GM12873 (cell line): ENCODE measurements at regions not wholly inside any gene's neighbourhood (a gene's known extent, or its start where the extent isn't known, plus 50 kb on each side); places are given as distances from the start of the nearest gene placed in this dataset.

Experiments used
- TF ChIP-seq, protein P1 (sequence below): IDR thresholded peaks from 2 replicates; pipeline ENCODE4 v1.5.1; 2012; ENCODE audit warnings: low read depth, mild to moderate bottlenecking, moderate library complexity, low read length, control low read depth; ENCODE audit not compliant: insufficient read depth; ENCODE audit errors: missing control alignments

- TF ChIP-seq, protein P1, sequence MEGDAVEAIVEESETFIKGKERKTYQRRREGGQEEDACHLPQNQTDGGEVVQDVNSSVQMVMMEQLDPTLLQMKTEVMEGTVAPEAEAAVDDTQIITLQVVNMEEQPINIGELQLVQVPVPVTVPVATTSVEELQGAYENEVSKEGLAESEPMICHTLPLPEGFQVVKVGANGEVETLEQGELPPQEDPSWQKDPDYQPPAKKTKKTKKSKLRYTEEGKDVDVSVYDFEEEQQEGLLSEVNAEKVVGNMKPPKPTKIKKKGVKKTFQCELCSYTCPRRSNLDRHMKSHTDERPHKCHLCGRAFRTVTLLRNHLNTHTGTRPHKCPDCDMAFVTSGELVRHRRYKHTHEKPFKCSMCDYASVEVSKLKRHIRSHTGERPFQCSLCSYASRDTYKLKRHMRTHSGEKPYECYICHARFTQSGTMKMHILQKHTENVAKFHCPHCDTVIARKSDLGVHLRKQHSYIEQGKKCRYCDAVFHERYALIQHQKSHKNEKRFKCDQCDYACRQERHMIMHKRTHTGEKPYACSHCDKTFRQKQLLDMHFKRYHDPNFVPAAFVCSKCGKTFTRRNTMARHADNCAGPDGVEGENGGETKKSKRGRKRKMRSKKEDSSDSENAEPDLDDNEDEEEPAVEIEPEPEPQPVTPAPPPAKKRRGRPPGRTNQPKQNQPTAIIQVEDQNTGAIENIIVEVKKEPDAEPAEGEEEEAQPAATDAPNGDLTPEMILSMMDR: no peak
These were observed 339.1 kb upstream of the API5 start for GRCh38 chr11:42972741-42973140.

DNA sequence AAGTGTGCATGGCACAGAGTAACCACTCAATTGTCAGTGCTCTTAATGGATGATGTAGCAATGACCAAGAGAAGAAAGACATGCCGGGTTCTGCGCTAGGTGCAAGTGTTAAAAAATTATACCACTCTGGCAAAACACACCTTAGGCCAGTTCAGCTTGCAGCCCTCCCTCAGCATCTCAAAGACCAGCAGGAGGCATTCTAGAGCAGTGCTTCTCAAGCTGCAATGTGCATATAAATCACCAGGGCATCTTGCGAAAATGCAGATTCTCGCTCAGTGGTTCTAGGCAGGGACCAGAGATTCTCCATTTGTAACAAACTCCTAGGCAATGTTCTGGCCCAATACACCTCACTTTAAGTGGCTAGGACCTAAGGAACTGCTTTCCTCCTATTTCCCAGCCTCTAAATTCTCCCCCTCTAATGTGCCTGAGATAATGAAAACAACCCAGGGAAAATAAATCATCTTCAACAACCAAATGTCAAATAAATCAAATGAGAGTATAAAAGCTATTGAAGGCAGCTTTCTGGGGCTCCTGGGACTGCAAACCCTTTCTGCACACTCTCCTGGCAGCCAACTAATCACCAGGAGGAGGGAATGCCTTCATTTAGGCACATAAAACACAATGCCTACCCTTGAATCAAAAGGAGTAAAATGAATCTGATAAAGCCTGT lies 337.2 kb upstream of the API5 start:
- TF ChIP-seq, protein P1: peak; percentile 10

DNA sequence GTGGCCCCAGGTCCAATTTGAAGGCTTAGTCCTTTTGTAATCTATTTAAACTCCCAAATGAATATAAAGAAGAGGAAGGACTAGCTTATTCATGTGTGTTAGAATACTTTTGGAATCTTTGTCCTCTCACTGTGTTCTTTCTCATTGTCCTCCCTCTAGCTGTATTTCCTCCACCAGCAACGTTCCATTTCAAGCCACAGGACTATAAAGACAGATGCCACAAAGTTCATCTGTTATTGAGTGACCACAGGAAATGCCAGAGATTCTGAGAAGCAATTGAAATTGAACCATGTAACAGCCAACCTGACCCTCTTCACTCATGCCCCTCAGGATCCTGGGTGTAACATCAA lies 336.6 kb upstream of the API5 start:
- TF ChIP-seq, protein P1: no peak

DNA sequence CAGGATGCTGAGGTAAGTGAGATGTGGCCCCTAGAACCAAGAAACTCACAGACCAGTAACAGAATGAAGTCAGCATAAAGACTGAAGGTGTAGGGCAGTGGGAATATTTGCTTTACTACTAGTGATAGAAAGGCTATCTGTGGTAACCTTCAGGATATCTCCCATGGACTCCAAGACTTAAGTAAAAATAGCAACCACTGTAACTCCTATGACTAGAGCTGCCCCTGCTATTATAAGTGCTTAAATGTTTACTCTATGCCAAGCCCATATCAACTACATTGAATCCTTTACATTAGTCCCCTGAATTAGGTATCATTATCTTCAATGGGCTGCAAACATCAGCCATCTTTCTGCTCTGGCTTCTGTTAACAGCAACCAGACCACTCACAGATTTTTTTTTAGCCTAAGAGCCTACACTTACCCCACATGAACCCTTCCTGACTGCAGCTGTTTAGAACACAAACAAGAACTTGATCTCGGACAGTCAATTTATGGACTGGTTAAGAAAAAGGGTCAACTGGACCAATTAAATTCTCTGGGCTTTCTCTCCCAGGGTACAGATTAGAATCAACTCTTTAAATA lies 335.1 kb upstream of the API5 start:
- TF ChIP-seq, protein P1: no peak

- TF ChIP-seq, protein P1: no peak
These were observed 319.2 kb upstream of the API5 start for GRCh38 chr11:42992594-42992993.

GRCh38 chr11:42996421-42997307 lies 315.1 kb upstream of the API5 start:
- TF ChIP-seq, protein P1: no peak

- TF ChIP-seq, protein P1: no peak
These were observed 301.8 kb upstream of the API5 start for GRCh38 chr11:43010042-43010441.
